ENCODE measurements at regions not wholly inside any gene's neighbourhood (a gene's known extent, or its start where the extent isn't known, plus 50 kb on each side); places are given as distances from the start of the nearest gene placed in this dataset.

GRCh38 chr16:73265124-73265837, 217.4 kb upstream of the ZFHX3 start:
- TF ChIP-seq, protein P1, sequence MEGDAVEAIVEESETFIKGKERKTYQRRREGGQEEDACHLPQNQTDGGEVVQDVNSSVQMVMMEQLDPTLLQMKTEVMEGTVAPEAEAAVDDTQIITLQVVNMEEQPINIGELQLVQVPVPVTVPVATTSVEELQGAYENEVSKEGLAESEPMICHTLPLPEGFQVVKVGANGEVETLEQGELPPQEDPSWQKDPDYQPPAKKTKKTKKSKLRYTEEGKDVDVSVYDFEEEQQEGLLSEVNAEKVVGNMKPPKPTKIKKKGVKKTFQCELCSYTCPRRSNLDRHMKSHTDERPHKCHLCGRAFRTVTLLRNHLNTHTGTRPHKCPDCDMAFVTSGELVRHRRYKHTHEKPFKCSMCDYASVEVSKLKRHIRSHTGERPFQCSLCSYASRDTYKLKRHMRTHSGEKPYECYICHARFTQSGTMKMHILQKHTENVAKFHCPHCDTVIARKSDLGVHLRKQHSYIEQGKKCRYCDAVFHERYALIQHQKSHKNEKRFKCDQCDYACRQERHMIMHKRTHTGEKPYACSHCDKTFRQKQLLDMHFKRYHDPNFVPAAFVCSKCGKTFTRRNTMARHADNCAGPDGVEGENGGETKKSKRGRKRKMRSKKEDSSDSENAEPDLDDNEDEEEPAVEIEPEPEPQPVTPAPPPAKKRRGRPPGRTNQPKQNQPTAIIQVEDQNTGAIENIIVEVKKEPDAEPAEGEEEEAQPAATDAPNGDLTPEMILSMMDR (optimal IDR thresholded peaks at IDR 0.05 in 1 of 3, IDR thresholded peaks at IDR 0.05 in 1 of 3, conservative IDR thresholded peaks at IDR 0.05 in 1 of 3; ENCODE audit: extremely low read depth in 1 of 3, insufficient read depth in 2 of 3, low read length in 3 of 3), result no peak
- TF ChIP-seq EZH2 (IDR thresholded peaks at IDR 0.05; ENCODE audit: low read length), result no peak

Data from keratinocyte (primary cell).